ENCODE measurements at regions not wholly inside any gene's neighbourhood (a gene's known extent, or its start where the extent isn't known, plus 50 kb on each side); places are given as distances from the start of the nearest gene placed in this dataset.

GRCh38 chr6:73879501-73880293, 183.7 kb downstream of the CD109 start:
- H3K27me3 Mint-ChIP-seq: peaks cover 2 to 10% of the 10 kb centered on the region in 2 donors
- DNase-seq (ENCODE audit: low spot score): no peak
- H3K27ac Mint-ChIP-seq: no peak overlapping the region
- H3K4me1 Mint-ChIP-seq (ENCODE audit: low read depth in 2 of 2): no peaks in the 10 kb centered on the region
- H3K9me3 Mint-ChIP-seq: peaks cover under 1% of the 10 kb centered on the region
- no peak overlapping the region for H3K4me3 Mint-ChIP-seq
- H3K36me3 Mint-ChIP-seq: no peaks in the 10 kb centered on the region
- no peak for ATAC-seq

GRCh38 chr6:73878403-73878802, 182.4 kb downstream of the CD109 start:
- Mint-ChIP-seq H3K36me3 (no peaks in the 10 kb centered on the region), H3K9me3 (peaks cover 3% of the 10 kb centered on the region)

More at GRCh38 chr6:73878403-73878802, 182.4 kb downstream of the CD109 start:
- Mint-ChIP-seq H3K27me3 (peaks cover 4 to 17% of the 10 kb centered on the region in 2 donors), H3K4me1 (ENCODE audit: low read depth in 2 of 2) (peaks cover 0 to 4% of the 10 kb centered on the region in 2 donors), H3K27ac (no peak overlapping the region), H3K4me3 (no peak overlapping the region)
- ATAC-seq (no peak), DNase-seq (ENCODE audit: low spot score) (no peak)

Measured in natural killer cell treated with Interleukin-12 subunit alpha and Interleukin-12 subunit beta and Interleukin-15 and Interleukin-18, amount 100 ng/mL, for 72 hours (primary cell).